ENCODE measurements at regions not wholly inside any gene's neighbourhood (a gene's known extent, or its start where the extent isn't known, plus 50 kb on each side); places are given as distances from the start of the nearest gene placed in this dataset.
"Not testable (repeated sequence)": the region's sequence is repeated elsewhere in the genome, so short reads cannot be mapped to it uniquely, and the experiment has no call there.

DNA sequence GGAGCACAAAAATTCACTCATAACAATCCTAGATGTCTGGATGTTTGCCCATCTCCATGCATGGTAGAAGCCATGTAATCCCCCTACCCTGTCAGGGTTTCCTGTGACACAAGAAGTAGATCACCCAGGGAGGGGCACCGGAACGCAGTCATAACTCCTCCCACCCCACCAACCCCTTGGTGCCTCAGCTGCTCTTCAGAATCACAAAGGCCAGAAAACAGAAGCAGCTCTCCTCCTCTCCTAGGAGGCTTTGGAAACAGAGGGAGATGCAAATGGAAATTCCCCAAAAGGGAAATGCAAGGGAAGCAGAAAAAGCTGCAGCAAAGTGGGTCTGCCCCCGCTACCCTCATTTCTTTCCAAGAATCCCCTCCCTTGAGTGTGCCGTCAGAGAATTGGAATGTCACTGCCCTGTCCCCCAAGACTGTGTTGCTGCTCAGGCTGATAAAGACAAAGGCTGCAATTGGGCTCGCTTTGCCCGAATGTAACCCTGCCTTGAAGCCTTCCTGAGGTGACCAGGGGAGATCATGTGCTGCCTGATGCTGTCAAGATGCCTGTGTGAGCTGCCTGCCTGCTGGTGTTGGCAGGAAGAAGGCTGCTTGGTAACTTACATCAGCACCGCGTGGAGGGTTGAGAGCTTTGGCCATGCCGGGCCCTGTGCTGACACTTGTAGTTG, 65.5 kb upstream of the ABCA1 start:
- intact Hi-C loops (cut with DNase I; ENCODE audit: low total_unique reads) = no loop called here
- peak; percentile 79 to 95 for DNase-seq (ENCODE audit: low spot score in 2 of 2)
- WGBS, 2 donors = 25 to 34% methylated on average over 9 of the region's 9 CpGs
- no peak overlapping the region for H3K4me3 ChIP-seq (ENCODE audit: low read depth, poor library complexity, severe bottlenecking)
- TF ChIP-seq, protein P1, sequence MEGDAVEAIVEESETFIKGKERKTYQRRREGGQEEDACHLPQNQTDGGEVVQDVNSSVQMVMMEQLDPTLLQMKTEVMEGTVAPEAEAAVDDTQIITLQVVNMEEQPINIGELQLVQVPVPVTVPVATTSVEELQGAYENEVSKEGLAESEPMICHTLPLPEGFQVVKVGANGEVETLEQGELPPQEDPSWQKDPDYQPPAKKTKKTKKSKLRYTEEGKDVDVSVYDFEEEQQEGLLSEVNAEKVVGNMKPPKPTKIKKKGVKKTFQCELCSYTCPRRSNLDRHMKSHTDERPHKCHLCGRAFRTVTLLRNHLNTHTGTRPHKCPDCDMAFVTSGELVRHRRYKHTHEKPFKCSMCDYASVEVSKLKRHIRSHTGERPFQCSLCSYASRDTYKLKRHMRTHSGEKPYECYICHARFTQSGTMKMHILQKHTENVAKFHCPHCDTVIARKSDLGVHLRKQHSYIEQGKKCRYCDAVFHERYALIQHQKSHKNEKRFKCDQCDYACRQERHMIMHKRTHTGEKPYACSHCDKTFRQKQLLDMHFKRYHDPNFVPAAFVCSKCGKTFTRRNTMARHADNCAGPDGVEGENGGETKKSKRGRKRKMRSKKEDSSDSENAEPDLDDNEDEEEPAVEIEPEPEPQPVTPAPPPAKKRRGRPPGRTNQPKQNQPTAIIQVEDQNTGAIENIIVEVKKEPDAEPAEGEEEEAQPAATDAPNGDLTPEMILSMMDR (IDR thresholded peaks at IDR 0.05) = no peak
- TF ChIP-seq POLR2A (IDR thresholded peaks at IDR 0.05) = no peak

DNA sequence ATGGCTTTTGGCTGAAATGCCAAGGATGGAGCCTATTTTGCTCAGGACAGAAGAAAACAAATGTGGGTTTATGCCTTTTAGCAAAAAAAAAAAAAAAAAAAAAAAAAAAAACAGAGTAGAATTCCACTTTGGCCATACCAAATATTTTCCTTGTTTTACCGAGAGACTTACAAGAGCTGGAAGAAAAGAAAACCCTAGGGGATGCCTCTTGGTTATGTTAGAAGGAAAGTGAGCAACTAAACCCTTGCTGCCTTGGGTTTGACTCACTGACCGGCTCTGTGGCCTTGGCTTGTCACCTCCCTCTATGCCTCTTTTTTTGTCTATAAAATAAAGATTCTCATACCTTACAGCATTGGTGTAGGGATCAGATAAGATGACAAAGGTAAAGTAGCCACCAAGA, 69.6 kb upstream of the ABCA1 start:
- intact Hi-C loops (cut with DNase I; ENCODE audit: low total_unique reads) = no loop called here
- no peak for DNase-seq (ENCODE audit: low spot score in 2 of 2)
- no peak overlapping the region for H3K4me3 ChIP-seq (ENCODE audit: low read depth, poor library complexity, severe bottlenecking)
- TF ChIP-seq POLR2A (IDR thresholded peaks at IDR 0.05) = no peak
- TF ChIP-seq, protein P1 (IDR thresholded peaks at IDR 0.05) = no peak
- WGBS, 2 donors = 66 to 69% methylated on average over 2 of the region's 2 CpGs

DNA sequence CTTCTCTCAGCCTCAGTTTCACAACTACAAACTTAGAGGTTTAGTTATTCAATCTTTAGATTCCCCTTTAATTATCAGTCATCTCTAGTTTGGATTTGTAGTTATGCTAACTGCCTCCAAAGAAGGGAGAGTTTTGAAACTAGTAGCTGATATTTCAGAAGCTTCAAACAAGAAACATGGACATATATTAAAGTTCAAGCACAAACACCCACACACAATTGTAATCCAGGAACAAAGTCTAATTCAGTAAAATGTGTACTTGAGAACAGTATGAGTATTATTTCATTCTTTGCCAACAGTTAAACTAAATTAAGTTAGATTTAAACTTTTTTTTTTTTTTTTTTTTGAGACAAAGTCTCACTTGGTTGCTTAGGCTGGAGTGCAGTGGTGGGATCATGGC, 71.2 kb upstream of the ABCA1 start:
- no peak overlapping the region for H3K4me3 ChIP-seq (ENCODE audit: low read depth, poor library complexity, severe bottlenecking)
- intact Hi-C loops (cut with DNase I; ENCODE audit: low total_unique reads) = no loop called here
- TF ChIP-seq POLR2A (IDR thresholded peaks at IDR 0.05) = no peak
- TF ChIP-seq, protein P1 (IDR thresholded peaks at IDR 0.05) = no peak
- no peak for DNase-seq (ENCODE audit: low spot score in 2 of 2)

DNA sequence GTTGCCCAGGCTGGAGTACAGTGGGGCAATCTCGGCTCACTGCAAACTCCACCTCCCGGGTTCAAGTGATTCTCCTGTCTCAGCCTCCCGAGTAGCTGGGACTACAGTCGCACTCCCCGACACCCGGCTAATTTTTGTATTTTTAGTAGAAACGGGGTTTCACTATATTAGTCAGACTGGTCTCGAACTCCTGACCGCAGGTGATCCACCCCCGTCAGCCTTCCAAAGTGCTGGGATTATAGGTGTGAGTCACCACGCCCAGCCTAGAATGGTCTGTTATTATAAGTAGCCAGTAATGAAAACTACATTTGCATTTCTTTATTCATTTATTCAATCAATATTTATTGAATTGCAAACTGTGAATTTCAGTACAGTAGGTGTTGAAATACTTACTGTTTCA, 72.6 kb upstream of the ABCA1 start:
- intact Hi-C loops (cut with DNase I; ENCODE audit: low total_unique reads); H3K4me3 ChIP-seq (ENCODE audit: low read depth, poor library complexity, severe bottlenecking); DNase-seq (ENCODE audit: low spot score in 2 of 2): not testable (repeated sequence)
- 93 to 97% methylated on average over 11 of the region's 11 CpGs for WGBS, 2 donors

- TF ChIP-seq, protein P1 (IDR thresholded peaks at IDR 0.05) = no peak
- no peak for TF ChIP-seq POLR2A (IDR thresholded peaks at IDR 0.05)
- DNase-seq (ENCODE audit: low spot score in 2 of 2) = no peak
- H3K4me3 ChIP-seq (ENCODE audit: low read depth, poor library complexity, severe bottlenecking) = no peak overlapping the region
- WGBS, 2 donors = 87 to 89% methylated on average over 7 of the region's 7 CpGs
- intact Hi-C loops (cut with DNase I; ENCODE audit: low total_unique reads) = no loop called here
These were observed 76.6 kb upstream of the ABCA1 start for GRCh38 chr9:105004466-105005090.

DNA sequence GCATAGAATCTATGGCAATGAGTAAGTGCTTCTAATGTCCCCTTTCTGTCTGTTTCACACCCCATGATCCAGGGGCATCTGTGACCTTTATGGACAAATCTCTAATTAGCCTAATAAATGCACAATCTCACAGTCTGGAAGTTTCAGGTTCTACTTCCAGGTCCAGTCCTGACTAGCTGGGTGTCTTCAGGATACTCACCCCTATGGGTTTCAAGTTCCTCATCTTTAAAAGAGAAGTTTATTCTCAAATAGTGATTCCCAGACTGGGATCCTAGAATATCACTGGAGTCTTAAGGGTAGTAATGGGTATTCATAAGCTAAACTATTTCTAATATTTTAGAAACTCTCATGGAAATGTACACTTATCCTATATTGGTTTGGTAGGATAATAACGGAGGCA, 77.2 kb upstream of the ABCA1 start:
- no peak for DNase-seq (ENCODE audit: low spot score in 2 of 2)
- intact Hi-C loops (cut with DNase I; ENCODE audit: low total_unique reads) = no loop called here
- H3K4me3 ChIP-seq (ENCODE audit: low read depth, poor library complexity, severe bottlenecking) = no peak overlapping the region
- TF ChIP-seq POLR2A (IDR thresholded peaks at IDR 0.05) = no peak
- TF ChIP-seq, protein P1 (IDR thresholded peaks at IDR 0.05) = no peak
- WGBS, 2 donors = 97 to 100% methylated on average over 1 of the region's 1 CpG

Measured in lower leg skin (tissue), 4 donors.